Stimulated activated CD4-positive, alpha-beta T cell treated with anti-CD3 and anti-CD28 coated beads, Interleukin-4, amount 100 ng/mL, for 1 hour (primary cell): ENCODE measurements at regions not wholly inside any gene's neighbourhood (a gene's known extent, or its start where the extent isn't known, plus 50 kb on each side); places are given as distances from the start of the nearest gene placed in this dataset.

ENCODE experiments used
- DNase-seq: peaks from one replicate; pipeline ENCODE4 v3.0.0-alpha.2; 2020

DNA sequence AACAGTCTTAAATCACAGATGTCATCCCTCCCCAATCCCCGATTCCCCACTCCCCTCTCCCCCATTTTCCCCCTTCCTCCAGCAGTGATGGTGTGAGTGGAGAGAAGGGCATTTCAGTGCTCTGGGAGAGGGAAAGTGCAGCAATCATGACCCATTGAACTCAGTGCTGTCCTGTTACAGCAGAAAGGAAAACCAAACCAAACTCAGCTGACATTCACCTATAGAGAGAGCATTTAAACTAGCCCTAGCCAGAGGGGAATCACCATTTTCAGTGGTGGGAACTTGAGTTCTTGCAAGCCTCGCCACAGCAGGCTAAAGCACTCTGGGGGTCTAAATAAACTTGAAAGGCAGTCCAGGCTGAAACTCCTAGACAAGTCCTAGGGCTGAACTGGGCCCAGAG lies 129.9 kb upstream of the COL21A1 start:
- DNase-seq, result no peak

DNA sequence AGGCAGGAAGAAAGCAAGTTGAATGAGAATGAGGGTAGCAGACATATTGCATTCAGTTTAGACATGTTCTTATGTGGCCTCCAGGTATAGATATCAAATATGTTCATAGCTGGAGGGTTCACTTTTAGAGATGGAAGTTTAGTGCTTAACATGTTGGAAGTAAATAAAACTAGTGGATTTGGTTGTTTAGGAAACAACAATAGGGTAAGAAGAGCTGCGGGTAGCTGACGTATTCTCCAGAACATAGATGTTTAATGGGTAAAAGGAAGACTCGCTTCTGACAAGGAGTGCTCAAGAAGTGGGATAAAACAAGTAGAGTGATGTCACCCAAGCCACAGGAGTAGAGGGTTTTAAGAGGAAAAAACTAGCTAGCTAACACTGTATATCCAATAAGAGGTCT lies 128.4 kb upstream of the COL21A1 start:
- DNase-seq, result no peak

DNA sequence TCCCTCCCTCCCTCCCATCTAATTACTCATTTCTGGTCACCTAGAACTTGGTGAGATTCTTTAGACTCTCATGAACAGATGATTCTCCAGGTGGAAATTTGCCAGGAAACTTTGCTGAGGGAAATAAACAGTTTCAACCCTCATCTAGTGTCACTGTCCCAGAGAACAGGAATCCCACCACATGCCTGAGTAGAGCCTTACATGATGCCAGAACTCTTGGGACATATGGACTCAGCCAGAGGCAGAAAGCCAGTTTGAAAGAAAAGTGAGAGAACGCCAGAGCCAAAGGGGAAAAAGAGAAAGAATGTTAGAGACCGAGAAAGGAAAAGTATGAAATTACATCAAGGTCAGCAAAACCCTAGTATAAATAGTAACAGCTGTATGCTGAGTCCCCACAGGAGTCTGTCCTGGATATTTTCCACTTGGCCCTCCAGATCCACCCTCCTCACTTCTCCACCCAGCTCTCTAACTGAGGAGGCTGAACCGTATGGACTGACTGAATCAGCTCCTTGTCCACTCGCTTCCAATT lies 127.5 kb upstream of the COL21A1 start:
- no peak for DNase-seq

DNA sequence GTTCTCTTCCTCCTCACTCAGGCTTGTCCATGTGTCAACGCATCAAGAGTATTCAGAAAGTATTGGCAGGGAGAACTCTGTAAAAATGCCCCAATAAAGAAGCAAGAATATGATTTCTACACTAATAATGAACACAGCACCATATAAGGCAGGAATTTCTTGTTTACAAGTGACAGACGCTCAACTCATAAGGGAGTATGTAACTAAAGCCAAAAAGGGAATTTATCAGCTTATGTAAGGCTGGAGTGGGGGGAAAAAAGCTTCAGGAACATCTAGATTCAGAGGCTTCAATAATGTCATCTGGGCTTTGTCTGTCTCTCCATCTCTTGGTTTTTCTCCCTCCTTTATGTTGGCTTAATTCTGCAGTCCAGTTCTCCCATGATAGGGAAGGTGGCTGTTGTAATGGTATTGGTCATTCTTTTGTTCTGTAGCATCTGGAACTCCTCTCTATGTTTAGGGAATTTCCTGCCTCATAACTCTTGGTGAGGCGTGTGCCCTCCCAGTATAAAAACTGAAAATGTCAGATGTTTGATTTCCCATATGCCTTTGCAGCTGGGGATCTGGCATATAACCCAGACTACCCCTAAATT lies 125.1 kb upstream of the COL21A1 start:
- DNase-seq, result no peak

DNA sequence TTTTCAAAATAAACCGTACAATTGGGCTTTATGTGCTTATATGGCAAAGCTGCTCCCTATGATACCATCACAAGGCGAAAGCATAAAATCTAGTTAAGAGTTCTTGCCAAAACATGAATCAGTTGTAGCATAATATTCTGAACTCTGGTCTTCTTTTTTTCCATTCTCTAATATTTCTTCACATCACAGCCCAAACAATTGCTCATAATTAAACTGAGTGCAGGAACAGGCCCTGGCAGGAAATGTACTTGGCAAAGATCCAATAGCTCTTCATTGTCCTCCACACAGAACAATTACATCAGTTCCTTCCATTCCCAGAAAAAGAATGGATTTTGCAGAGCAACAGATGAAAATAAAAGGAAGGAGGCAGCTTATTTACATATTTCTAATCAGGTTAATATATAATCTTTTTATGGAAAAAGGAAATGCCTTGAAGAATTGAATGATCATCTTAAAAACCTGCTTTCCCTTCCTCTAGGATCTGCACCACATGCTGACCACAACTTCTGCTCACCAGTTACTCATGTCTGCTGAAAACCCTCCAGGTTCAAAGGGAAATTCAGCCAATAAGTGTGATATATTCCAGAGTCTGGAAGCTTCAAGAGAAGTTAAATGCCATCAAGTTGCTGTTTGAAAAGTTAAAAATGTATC lies 123.3 kb upstream of the COL21A1 start:
- DNase-seq, result no peak

DNA sequence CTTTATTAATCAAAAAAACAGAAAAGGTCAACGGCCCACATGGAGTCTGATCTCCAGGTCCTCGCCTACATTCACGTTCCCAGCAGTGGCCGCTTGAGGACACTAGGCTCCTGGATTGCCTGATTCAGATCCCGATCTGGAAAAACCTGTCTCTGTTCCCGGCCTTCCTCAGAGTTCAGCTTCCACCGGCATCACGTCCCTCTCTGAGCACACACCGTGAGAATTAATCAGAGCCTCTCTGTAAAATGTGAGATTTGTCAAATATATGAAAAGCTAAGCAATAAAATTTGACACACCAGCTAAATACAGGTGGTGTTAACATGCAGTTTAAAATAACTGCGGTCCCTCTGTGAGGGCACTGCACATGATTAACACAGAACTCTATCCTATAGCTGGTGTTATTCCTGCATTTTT lies 122.8 kb upstream of the COL21A1 start:
- DNase-seq, result no peak

DNA sequence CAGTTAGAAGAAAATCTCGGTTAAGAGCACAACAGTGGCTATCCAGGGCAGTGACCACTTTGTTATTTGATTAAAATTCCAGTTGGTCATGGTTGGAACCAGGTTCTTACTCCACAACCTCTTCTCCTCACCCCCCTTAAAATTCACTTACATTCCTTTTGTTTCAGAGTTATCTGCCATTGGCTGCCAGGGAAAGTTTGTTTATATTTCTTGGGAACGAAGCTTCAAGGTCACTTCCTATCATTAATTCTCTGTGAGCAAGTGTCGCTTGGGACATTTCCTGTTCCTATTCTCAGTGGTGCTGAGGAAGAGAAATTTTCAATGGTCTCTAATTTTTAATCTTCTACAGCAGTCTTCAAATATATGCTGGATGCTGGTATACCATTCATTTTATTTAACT lies 121.1 kb upstream of the COL21A1 start:
- DNase-seq, result no peak

DNA sequence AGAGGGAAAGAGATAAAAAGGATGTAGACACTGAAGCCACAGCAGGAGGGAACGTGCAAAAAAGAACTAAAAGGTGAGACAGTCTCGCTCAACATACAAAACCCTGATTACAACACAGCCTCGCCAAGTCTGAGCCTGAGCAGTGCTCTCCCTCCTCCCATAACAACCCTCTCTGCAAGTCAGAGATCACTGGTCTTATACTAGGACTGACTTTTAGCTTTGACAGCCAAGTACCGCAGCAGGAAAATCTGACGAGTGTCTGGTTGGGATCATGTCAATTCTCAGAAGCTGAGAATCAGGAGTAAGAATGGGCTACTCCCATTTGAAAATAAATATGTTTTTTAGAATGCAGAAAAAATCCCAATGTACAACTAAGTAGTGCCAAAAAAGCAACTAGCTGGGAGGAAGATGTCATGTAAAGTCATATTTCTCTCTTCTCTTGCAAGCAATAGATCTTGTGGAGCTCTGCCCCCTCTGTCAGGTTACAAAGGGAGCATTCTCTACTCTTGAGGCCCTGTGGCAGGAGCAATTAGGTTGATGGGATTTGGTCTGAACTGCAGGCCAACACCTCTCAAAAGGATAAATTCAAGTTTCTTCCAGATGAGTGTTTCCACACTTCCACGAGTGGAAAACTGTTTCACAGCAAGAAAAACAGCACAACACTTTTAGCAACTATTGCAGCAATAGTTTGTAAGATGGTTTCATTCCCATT lies 118.9 kb upstream of the COL21A1 start:
- no peak for DNase-seq

DNA sequence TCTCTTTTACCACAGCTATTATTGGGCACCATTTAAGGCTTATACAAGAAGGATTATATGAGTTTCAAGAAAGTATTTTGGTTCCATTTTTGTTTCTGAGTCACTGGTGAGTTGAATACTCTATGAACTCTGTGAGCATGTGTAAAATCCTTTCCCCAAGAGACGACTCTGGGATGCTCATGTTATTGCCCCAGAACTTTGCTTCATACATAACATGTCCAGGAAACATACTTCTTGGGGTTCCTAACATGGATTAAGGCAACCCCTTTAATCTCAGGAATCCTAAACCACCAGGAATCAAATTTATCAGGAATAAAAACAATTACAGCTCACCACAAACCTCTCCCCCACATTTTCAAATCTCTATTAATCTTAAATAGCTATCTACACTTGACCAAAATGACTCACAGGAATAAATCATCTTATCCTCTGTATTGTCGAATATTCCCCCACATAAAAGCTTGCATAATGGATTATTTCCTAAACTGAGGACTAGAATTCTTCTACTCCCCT lies 117.5 kb upstream of the COL21A1 start:
- DNase-seq, result no peak

DNA sequence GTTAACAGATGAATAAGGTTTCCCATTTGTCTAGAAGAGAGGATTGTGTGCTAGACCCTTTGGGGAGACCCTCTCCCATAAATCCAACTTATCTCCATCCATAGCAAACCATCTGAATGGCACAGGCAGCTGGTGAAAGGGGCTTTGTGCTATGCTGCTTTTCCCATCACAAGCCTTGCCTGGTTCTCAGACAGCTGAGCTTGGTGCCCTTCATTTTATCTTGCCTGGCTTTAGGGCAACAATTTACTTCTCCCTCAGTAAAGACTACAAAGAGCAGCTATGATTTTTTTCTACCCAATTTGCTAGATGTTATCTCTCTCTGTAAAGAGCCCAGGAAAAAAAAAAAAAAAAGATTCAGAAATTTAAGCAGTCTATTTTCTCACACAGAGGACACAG lies 117.0 kb upstream of the COL21A1 start:
- DNase-seq, result no peak

DNA sequence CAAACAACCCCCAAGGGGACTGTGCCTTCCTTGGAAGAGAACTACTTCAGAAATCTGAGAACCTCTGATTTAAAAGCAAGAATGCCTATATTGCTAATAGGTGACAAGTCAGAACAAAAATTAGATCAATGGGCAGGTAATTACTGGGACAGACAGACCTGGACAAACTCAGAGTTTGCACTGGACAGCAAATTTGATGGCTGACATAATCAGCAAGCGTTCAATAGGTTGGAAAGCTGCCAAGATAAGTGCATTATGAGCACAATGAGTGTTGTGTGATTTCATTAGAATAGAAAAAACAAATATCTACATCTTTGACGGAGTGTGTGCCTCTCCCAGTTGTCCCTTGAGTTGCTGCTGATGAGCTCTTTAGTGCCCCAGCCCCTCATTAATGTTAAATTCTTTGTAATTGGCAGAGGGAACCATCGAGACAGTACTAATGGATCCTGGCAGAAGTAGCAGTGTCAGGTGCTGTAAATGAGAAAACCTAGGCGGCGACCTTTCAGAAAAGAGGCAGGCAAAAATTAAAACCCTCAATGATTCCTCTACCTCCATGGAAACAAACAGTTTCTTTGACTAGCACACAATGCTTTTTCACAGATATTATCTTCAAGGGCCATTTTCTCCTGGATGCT lies 116.5 kb upstream of the COL21A1 start:
- DNase-seq, result no peak

DNA sequence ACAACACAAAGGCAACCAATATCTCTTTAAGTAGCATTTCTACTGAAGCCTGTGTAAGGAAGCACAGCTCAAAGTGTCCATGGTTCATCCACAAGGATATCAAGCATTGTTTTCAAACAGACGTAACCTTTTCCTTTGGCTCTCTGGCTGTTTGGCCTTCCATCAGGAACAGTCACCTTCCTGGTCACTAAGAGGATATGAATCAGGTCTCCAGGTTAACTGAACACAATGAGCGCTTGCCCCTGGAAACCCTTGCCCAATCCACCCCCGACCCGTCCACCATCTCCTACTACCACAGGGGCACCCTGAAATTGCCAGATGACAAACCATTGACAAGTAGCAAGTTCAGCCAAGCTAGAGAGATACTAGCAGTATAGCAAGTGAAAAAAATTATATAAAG lies 114.4 kb upstream of the COL21A1 start:
- DNase-seq, result no peak

DNA sequence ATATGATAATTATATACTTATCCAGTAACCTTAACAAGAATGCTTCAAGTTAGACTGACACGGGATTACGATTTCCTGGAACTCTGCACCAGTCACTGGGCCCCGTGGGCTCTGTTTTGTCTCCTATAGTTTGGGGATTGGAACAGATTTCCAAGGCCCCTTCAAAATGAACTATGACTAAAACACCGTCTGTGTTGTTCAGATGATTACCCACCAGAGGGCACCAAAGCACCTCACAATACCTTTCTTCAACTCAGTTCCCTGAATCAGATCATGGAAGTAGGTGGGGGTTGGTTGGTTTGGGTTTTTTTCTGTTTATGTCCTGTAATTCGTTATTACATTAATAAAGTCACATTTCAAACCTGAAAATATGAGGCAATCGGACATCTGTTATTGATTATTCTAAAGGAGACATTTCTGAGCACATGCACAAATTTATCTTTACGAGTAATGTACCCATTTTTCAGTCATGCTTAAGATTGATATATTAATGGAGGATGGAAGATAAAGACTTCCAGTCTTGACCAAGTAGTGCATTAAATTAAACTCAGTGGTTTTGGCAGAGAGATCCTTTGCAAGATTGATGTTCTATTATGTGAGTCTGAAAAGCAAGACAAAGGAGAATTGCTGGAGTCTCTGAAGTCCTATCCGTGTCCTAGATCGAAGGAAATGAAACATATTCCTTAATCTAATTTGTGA lies 112.0 kb upstream of the COL21A1 start:
- DNase-seq, result peak; percentile 36

DNA sequence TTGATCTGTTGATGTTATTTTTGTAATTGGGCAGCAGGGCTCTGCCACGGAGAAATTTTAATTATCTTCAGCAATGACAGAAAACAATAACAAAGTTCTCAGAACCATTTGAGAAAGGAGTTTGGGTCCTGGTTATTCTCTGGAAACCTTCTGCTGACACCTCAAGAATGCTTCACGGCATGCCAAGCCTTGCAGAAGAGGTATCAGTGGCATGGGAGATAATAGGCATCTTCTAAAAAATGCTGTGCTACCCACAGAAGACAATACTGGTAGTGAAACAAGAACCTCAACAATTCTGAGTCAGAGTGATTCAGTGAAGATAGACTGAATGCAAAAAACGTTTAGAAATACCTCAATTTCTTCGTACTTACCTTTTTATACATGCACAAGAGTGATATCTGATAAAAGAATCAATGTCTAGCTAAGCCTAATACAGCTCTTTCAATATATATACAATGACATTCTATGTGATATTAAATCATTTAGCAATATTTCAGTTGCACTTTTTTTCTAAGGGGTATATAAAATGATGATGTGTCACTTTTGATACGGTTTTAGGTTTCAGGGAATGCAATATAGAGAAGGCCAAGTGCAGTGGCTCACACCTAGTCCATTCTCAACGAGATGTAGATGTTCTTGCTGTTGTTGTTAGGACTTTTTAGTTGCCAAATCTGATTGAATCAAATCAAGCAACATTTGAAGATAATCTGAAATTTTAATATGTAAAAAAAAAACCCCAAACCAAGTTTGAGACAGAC lies 110.4 kb upstream of the COL21A1 start:
- no peak for DNase-seq

DNA sequence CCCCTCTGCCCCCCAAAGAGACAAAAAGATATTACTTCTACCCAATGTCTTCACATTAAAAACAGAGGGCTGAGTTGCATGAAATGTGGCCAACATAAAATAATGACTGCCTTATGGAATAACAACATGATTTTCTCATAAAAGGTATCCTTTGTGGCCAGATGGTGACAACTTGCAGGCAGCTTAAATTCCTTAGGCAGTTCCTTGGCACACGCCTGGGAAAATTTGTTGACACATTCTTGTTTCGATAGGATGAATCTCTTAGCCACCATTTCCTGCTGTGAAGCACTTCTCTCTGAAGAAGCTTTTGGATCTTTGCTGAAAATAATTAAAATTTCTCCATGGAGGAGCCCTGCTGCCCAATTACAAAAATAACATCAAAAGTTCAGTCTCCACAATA lies 109.0 kb upstream of the COL21A1 start:
- no peak for DNase-seq

DNA sequence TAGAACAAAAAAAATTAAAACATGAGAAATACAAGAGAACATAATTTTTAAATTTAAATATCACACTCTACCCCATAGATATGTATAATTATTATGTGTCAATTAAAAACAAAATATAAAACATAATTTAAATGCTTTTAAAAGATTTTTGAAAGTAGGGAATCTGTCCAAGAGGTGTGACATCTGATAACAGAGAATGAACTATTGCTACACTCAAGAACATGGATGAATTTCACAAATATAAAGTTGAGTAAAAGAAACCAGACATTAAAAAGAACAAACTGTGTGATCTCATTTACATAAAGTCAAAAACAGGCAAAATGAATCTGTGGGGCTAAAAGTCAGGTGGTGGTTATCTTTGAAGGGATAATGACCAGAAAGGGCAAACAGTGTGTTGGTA lies 106.5 kb upstream of the COL21A1 start:
- DNase-seq, result no peak

DNA sequence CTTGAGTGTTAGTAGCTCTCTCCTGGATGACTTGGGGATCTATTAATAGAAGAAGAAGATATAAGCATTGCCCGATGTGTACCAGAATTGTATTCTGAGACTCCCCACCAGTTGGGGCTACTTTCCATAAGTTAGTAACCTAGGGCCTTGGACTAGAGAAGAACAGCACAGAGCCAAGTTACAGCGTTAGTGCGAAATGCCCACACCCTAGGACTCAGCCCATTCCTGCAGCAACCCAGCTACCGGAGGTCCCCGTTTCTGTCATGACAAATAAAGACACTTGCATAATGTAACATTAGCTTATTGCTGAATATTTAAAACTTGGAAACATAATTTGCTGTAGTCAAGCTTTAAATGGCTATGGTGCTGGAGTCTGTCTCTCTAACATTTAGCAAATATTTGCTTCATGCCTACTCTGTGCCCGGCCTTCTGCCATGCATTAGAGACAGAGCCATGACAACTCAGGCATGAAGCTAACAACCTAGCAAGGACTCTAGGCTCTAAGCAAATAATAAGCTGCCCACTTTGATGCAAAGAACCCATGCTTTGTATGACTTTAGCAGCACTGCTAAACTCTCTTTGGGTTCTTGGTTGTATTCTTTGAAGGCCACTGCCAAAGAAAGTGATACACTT lies 103.4 kb upstream of the COL21A1 start:
- no peak for DNase-seq

DNA sequence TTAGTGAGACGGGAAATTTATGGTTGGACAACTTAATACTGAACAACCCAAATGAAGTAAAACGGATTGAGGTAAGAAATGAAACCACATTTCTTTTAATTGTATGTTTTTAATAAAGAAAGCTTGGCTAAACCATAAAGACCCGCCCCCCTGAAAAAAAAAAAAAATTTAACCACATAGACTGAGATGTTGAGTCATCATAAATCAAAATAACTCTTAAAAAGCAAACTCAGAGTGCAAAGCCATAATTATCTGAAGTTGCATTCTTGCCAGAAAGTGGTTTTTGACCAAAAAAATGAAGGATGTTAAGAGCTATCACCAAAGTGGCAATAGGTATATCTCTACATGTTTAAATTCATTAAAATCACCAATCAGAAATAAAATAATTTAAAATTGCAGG lies 101.8 kb upstream of the COL21A1 start:
- DNase-seq, result no peak

DNA sequence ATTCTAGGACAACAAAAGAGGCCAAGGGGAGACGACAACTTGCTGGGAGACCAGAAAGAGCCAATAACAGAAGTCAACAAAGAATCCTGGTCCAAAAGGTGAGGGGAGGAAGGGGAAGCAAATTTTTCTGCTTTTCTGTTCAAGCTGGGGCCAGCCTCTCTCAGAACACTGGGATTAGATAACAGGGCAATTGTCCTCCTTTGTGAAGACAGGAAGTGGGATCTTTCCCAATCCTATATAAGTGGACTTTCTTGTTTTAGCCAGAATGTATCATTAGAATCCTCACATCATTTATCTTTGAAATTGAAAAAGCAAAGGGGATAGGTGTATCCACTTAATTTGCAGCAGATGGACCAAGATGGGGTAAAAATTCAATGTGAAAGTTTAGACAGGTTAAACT lies 101.2 kb upstream of the COL21A1 start:
- DNase-seq, result no peak

DNA sequence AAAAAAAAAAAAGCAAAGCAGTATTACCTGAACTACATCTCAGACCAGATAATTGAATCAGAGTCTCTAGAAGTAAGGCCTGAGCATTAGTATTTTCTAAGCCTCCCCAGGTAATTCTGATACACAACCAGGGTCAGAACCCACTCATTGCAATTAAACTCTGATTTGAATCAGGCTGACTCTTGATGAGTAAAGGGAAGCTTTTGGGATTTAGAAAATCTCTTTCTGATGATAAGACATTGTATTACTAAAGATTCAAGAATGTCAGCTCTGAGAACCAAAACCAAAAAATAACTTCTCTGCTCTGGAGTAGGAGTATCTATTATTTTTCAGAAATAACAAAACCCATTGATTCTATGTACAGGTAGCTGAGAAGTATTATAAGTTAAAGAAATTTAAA lies 100.1 kb upstream of the COL21A1 start:
- DNase-seq, result no peak

DNA sequence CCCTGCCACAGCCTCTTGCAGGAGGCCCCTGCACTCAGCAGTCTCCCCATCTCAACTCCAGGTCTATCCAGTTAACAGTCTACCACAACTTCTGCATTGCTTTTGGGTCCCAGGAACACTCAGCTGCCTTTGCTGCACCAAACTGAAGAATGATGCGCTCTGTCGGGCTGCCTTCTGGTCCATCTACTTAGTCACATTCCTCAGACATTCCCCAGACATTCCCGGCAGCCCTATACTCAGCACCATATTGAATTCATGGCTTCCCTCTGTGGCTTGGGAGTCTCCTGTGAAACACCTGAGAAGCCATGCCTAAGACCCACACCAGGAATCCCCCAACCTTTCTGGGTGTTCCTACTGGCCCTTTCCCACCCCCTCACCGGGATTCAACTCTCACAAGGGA lies 99.6 kb upstream of the COL21A1 start:
- DNase-seq, result no peak
